Activated naive CD4-positive, alpha-beta T cell treated with anti-CD3 and anti-CD28 coated beads for 36 hours (primary cell): ENCODE measurements at regions not wholly inside any gene's neighbourhood (a gene's known extent, or its start where the extent isn't known, plus 50 kb on each side); places are given as distances from the start of the nearest gene placed in this dataset.
"Not testable (repeated sequence)": the region's sequence is repeated elsewhere in the genome, so short reads cannot be mapped to it uniquely, and the experiment has no call there.

Experiments
- CTCF ChIA-PET: fragments of 350-600 bp; sonication (Branson Sonifier 250); formaldehyde crosslinking; loops from one replicate; lab custom pipeline; 2021; ENCODE audit warnings: antibody characterized with exemption; lab: Charles Lee
- DNase-seq: peaks from one replicate; pipeline ENCODE4 v3.0.0-alpha.2; 2020
- H3K27ac Mint-ChIP-seq: one replicate; pipeline ENCODE4 v1.8.0; 2021; ENCODE audit warnings: mild to moderate bottlenecking, mixed read lengths
- H3K27me3 Mint-ChIP-seq: one replicate; pipeline ENCODE4 v1.8.0; 2021; ENCODE audit warnings: low read depth, mixed read lengths
- H3K36me3 Mint-ChIP-seq: one replicate; pipeline ENCODE4 v1.8.0; 2021; ENCODE audit warnings: low read depth, mixed read lengths
- H3K4me1 Mint-ChIP-seq: one replicate; pipeline ENCODE4 v1.8.0; 2021; ENCODE audit warnings: low read depth, mixed read lengths
- H3K4me3 Mint-ChIP-seq: one replicate; pipeline ENCODE4 v1.8.0; 2021; ENCODE audit warnings: mild to moderate bottlenecking, moderate library complexity, mixed read lengths
- H3K9me3 Mint-ChIP-seq: one replicate; pipeline ENCODE4 v1.8.0; 2021; ENCODE audit warnings: mixed read lengths
- intact Hi-C: fragments of 100-400 bp; cut with micrococcal nuclease; formaldehyde crosslinking; loops from one replicate; pipeline ENCODE4 v1.15.1; 2023

DNA sequence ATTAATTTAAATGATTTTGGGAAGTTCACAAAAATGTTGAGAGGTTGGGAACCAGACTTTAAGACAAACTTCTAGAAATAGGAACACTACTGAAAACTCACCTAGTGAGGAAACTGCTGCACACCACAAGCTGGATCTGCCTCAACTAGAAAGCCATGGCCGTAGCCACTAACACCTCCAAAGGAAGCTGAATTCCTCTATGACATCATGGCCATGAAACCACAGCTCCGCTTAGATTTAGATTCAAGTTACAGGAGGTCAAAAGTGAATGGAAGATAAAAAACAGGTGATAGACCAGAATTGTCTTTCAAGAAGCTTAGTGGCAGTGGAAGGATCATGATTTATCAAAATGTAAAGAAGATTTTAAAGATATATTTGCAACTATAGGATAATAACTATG lies 208.8 kb upstream of the ALG10 start:
- H3K4me3 Mint-ChIP-seq, result no peak overlapping the region
- DNase-seq, result no peak
- H3K9me3 Mint-ChIP-seq, result peaks cover 10% of the 10 kb centered on the region
- H3K4me1 Mint-ChIP-seq, result no peaks in the 10 kb centered on the region
- H3K27ac Mint-ChIP-seq, result no peak overlapping the region
- H3K27me3 Mint-ChIP-seq, result peaks cover 3% of the 10 kb centered on the region
- no peaks in the 10 kb centered on the region for H3K36me3 Mint-ChIP-seq
- CTCF ChIA-PET, result no interaction called here
- intact Hi-C loops, result no loop called here

DNA sequence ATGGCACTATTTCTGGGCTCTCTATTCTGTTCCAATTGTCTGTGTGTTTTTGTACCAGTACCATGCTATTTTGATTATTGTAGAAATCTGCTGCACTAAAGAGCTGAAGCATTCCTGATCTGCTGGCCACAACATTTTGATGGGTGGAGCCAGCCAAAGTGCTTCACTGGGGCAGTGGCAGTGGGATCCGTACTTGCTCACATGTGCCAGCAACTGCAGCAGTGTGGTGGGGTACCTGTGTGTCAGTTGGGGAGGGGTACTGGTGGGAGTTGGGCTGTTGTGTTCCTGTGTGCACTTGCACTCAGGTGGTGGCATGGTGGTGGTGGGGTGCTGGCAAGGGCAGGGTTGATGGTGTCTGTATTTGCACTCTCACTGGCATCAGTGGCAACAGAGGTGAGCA lies 204.6 kb upstream of the ALG10 start:
- no peak overlapping the region for H3K4me3 Mint-ChIP-seq
- intact Hi-C loops, result no loop called here
- no peak for DNase-seq
- CTCF ChIA-PET, result no interaction called here
- H3K27ac Mint-ChIP-seq, result no peak overlapping the region
- no peaks in the 10 kb centered on the region for H3K27me3 Mint-ChIP-seq
- peaks cover 13% of the 10 kb centered on the region for H3K9me3 Mint-ChIP-seq
- H3K4me1 Mint-ChIP-seq, result no peaks in the 10 kb centered on the region
- H3K36me3 Mint-ChIP-seq, result no peaks in the 10 kb centered on the region

DNA sequence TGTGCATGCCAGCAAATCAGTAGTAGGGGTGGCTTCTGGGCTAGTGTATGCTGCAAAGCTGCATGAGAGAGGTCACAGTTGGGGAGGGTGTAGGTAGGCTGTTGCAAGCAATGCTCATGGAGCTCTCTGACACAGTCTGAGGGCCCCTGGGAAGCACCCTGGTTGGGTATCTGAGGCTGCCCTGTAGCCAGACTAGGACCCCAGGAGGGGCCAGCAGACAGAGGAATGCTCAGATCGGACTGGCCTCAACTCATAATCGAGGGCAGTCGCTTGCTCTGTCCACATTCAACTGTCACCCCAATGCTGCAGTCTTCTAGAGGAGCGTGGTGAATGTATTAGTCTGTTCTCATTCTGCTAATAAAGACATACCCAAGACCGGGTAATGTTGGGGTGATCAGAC lies 204.0 kb upstream of the ALG10 start:
- Mint-ChIP-seq H3K27me3 (no peaks in the 10 kb centered on the region), H3K4me1 (no peaks in the 10 kb centered on the region), H3K4me3 (no peak overlapping the region), H3K27ac (no peak overlapping the region), H3K36me3 (no peaks in the 10 kb centered on the region), H3K9me3 (peaks cover 13% of the 10 kb centered on the region)
- no peak for DNase-seq
- intact Hi-C loops, result no loop called here
- CTCF ChIA-PET, result no interaction called here

DNA sequence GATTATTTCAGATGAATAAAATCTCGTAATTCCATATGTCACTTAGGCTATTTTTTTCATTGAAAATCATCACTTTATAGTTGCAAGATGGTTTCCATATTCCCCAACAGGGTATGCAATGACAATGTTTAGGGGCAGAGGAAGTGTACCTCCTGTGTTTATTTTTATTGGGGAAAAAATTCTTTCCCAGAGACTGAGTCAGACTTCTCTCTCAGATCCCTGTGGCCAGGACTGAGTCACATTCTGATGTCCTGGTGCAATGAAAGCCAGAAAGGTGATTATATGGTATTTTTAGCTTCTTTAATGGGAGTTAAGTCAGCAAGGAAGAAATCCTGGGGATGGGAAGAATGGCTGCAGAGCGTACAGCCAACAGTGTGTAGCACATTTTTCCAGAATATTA lies 196.9 kb upstream of the ALG10 start:
- Mint-ChIP-seq H3K27me3 (no peaks in the 10 kb centered on the region), H3K36me3 (no peaks in the 10 kb centered on the region), H3K4me1 (no peaks in the 10 kb centered on the region), H3K4me3 (no peak overlapping the region), H3K27ac (no peak overlapping the region), H3K9me3 (peaks cover 5% of the 10 kb centered on the region)
- DNase-seq, result no peak
- CTCF ChIA-PET, result no interaction called here
- intact Hi-C loops, result no loop called here

DNA sequence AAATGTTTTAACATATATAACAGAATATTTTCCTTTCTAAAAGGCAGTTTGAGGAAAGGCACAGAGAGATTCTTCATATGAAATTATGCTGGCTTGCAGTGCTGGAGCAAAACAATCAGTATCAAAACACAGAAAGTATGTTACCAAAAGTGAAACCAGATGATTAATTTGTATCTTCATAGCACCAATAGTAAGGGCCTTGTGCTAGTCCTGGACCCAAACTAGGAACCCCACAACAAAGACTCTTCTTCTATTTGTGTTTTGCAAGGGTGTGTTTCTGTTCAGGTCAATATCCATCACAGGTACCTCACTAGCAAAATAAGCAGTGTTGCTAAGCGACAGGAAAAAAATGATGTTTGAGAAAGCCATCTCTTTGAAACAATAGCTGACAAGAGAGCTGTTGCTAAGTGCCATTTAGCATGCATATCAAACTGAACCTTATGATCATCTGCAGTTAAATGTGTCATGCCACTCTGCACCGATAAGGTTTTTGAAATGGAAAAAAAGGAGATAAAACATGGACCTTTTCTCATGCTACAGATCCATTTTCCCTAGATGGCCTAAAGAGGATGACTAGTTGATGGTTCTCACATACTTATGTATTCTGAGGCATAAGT lies 196.2 kb upstream of the ALG10 start:
- H3K27me3 Mint-ChIP-seq, result no peaks in the 10 kb centered on the region
- H3K4me1 Mint-ChIP-seq, result no peaks in the 10 kb centered on the region
- no peak overlapping the region for H3K27ac Mint-ChIP-seq
- no peak for DNase-seq
- no peaks in the 10 kb centered on the region for H3K36me3 Mint-ChIP-seq
- intact Hi-C loops, result no loop called here
- peaks cover 4% of the 10 kb centered on the region for H3K9me3 Mint-ChIP-seq
- H3K4me3 Mint-ChIP-seq, result no peak overlapping the region
- CTCF ChIA-PET, result no interaction called here

DNA sequence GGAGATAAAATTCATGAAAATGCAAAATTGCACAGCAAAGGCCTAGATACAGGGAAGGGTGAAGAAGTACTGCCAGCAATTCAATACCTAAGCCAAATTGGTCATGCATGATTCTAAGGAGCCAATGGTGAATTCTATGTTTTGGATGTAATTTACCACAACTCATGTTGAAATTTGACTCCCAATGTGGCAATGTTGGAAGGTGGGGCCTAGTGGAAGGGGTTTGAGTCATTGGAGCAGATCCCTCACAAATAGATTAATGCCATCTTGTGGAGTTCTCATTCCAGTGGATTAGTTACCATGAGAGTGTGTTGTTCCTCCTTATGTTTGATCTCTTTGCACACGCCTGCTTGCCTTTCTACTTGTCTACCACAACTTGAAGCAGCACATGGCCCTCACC lies 194.0 kb upstream of the ALG10 start:
- Mint-ChIP-seq H3K27ac (no peak overlapping the region), H3K4me1 (no peaks in the 10 kb centered on the region), H3K4me3 (no peak overlapping the region), H3K27me3 (no peaks in the 10 kb centered on the region), H3K9me3 (peaks cover 4% of the 10 kb centered on the region), H3K36me3 (no peaks in the 10 kb centered on the region)
- CTCF ChIA-PET, result no interaction called here
- intact Hi-C loops, result no loop called here
- DNase-seq, result no peak

DNA sequence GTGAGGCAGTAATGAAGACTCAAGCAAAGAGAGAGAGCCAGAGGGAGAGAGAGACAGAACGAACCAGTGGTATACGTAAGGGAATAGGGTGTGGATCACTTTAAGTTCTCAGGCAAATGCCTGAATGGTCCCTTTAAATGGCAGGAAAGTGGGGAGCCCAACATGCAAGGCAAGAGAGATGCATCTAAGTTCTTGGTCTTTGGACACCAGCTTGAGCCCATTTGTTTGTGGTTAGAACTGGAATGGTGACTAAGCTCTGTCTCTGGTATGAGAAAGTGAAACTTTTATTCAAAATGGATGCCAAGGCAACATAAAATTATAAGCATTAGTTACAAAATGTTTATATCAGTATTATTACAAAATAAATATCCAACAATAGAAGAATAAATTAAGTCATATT lies 192.2 kb upstream of the ALG10 start:
- Mint-ChIP-seq H3K9me3 (peaks cover 4% of the 10 kb centered on the region), H3K4me1 (no peaks in the 10 kb centered on the region), H3K36me3 (no peaks in the 10 kb centered on the region), H3K4me3 (no peak overlapping the region), H3K27ac (no peak overlapping the region), H3K27me3 (no peaks in the 10 kb centered on the region)
- no peak for DNase-seq
- CTCF ChIA-PET, result no interaction called here
- intact Hi-C loops, result no loop called here

DNA sequence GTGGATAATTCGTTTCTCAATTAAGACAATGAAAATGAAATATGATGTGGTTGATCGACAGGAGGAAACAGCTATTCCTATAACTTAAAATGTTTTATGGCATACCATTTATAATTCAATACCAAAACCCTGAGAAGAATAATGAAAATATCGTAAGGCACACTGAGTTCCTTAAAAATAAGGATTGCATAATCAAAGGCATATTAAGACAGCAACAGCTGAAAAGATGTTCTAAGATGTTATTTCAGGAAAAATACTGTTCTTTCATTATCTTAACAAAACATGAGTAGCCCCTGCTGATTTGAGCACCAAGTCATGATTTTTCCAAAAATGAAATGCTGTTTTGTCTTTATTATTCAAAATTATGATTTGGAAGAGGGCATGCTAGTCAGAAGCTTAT lies 189.4 kb upstream of the ALG10 start:
- CTCF ChIA-PET, result no interaction called here
- no peak for DNase-seq
- H3K4me3 Mint-ChIP-seq, result no peak overlapping the region
- H3K4me1 Mint-ChIP-seq, result no peaks in the 10 kb centered on the region
- no peaks in the 10 kb centered on the region for H3K36me3 Mint-ChIP-seq
- no peak overlapping the region for H3K27ac Mint-ChIP-seq
- no peaks in the 10 kb centered on the region for H3K9me3 Mint-ChIP-seq
- intact Hi-C loops, result no loop called here
- no peaks in the 10 kb centered on the region for H3K27me3 Mint-ChIP-seq

DNA sequence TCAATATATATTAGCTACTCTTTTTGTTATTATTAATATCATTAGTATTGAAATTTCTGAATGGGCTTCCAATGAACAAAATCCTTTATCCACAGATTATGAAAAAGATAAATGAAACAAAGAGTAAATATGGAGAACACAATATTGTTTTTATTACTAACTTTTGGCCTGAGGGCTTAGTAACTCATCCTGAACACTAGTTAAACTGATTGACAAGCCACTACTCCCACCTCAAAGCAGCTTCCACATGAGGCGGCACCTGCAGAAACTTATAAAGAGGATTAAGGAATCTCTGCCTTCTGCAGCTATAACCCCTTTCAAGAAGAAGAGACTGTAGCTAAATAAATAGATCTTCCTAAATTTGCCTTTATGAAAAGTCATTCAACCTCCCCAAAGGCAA lies 187.6 kb upstream of the ALG10 start:
- Mint-ChIP-seq H3K4me1 (no peaks in the 10 kb centered on the region), H3K4me3 (no peak overlapping the region), H3K27me3 (no peaks in the 10 kb centered on the region), H3K27ac (no peak overlapping the region), H3K36me3 (no peaks in the 10 kb centered on the region), H3K9me3 (no peaks in the 10 kb centered on the region)
- CTCF ChIA-PET, result interaction anchor here (0.6 kb wide), 1 partner anchor 160 kb away, joined by 6 read pairs; no protein-coding TSS in a partner anchor
- DNase-seq, result no peak
- intact Hi-C loops, result no loop called here

DNA sequence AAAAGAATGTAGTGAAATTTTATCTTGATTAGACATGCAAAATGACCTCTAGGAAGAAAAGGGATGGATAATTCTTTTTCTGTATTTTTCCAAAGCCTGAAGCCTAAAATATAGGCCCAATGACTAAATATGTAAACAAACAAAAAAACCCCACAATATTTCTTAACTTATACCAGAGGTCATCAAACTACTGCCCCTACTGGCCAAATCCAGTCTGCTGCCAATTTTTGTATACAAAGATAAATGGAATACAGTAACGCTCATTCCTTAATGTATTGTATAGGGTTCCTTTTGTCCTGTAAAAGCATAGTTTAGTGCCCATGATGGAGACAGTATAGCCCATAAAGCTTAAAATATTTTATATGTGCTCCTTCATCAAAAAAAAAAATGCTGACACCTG lies 145.7 kb upstream of the ALG10 start:
- no peaks in the 10 kb centered on the region for H3K27me3 Mint-ChIP-seq
- intact Hi-C loops, result no loop called here
- DNase-seq, result no peak
- no peak overlapping the region for H3K27ac Mint-ChIP-seq
- H3K36me3 Mint-ChIP-seq, result no peaks in the 10 kb centered on the region
- H3K4me3 Mint-ChIP-seq, result no peak overlapping the region
- peaks cover 20% of the 10 kb centered on the region for H3K9me3 Mint-ChIP-seq
- H3K4me1 Mint-ChIP-seq, result no peaks in the 10 kb centered on the region
- CTCF ChIA-PET, result interaction anchor here (0.7 kb wide), 3 partner anchors 24 to 1422 kb away, joined by 4 to 5 read pairs (median 4); no protein-coding TSS in a partner anchor

DNA sequence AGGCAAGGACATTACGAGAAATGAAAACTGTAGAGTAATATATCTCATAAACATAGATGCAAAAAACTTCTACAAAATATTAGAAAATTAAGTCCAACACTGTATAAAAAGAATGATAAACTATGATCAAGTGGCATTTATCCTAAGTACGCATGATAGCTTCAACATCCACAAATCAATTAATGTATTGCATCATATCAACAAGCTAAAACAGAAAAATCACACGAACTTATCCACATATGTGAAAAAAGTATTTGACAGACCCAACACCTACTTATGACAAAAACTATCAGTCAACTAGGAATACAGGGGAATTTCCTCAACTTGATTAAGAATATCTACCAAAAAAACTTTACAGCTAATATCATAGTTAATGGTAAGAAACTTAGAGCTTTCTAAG lies 129.9 kb upstream of the ALG10 start:
- H3K27ac Mint-ChIP-seq, result no peak overlapping the region

DNA sequence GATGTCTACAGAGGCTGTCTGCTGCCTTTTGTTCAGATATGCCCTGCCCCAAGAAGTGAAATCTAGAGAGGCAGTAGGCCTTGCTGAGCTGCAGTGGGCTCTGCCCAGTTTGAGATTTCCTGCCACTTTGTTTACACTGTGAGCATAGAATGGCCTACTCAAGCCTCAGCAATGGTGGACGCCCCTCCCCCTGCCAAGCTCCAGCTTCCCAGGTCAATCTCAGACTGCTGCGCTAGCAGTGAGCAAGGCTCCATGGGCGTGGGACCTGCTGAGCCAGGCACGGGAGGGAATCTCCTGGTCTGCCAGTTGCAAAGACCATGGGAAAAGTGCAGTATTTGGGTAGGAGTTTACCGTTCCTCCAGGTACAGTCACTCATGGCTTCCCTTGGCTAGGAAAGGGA lies 101.8 kb upstream of the ALG10 start:
- intact Hi-C loops, H3K36me3 Mint-ChIP-seq, H3K27me3 Mint-ChIP-seq, DNase-seq, H3K27ac Mint-ChIP-seq, H3K4me3 Mint-ChIP-seq, CTCF ChIA-PET, H3K4me1 Mint-ChIP-seq: not testable (repeated sequence)
- H3K9me3 Mint-ChIP-seq, result peaks cover 22% of the 10 kb centered on the region

More for the DNA sequence above, 129.9 kb upstream of the ALG10 start:
- H3K9me3 Mint-ChIP-seq, result peaks cover 4% of the 10 kb centered on the region
- H3K36me3 Mint-ChIP-seq, result no peaks in the 10 kb centered on the region
- H3K4me3 Mint-ChIP-seq, result no peak overlapping the region
- no peak for DNase-seq
- H3K27me3 Mint-ChIP-seq, result no peaks in the 10 kb centered on the region
- intact Hi-C loops, result no loop called here
- no peaks in the 10 kb centered on the region for H3K4me1 Mint-ChIP-seq
- CTCF ChIA-PET, result no interaction called here

DNA sequence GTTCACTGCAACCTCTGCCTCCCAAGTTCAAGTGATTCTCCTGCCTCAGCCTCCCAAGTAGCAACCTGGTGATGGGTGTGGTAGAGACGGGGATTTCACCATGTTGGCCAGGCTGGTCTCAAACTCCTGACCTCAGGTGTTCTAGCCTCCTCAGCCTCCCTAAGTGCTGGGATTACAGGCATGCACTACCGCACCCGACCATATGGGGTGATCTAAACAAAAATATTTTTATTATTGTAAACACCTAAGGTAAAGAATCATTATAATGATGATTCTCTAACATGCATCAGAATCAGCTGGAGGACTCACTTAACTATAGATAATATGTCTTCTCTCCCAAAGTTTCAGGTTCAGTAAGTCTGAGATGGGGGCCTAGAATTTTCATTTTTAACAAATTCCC lies 96.2 kb upstream of the ALG10 start:
- Mint-ChIP-seq H3K4me3 (no peak overlapping the region), H3K9me3 (peaks cover 18% of the 10 kb centered on the region), H3K36me3 (peaks cover 2% of the 10 kb centered on the region), H3K27ac (no peak overlapping the region), H3K27me3 (peaks cover 3% of the 10 kb centered on the region), H3K4me1 (no peaks in the 10 kb centered on the region)
- intact Hi-C loops, result no loop called here
- no peak for DNase-seq
- CTCF ChIA-PET, result no interaction called here
